CD8-positive, alpha-beta memory T cell (primary cell): ENCODE measurements at regions not wholly inside any gene's neighbourhood (a gene's known extent, or its start where the extent isn't known, plus 50 kb on each side); places are given as distances from the start of the nearest gene placed in this dataset.
A peak's percentile ranks its signal among the peaks of the same experiment; 100 is the strongest.

Source experiments
- CTCF ChIA-PET: fragments of 350-600 bp; sonication (Branson Sonifier 250); formaldehyde crosslinking; loops from one replicate; lab custom pipeline; 2021; ENCODE audit warnings: antibody characterized with exemption; lab: Charles Lee
- POLR2A ChIA-PET: fragments of 350-600 bp; sonication (Branson Sonifier 250); formaldehyde crosslinking; loops from one replicate; lab custom pipeline; 2021; ENCODE audit warnings: antibody characterized with exemption; lab: Charles Lee
- DNase-seq, 5 donors: peaks; one replicate each; pipeline versions ENCODE4 v3.0.0 to v3.0.0-alpha.2; 2020 to 2022; ENCODE audit warnings: mixed read lengths in 1 of 5
- H3K27ac ChIP-seq: one replicate; pipeline ENCODE4 v1.7.0; 2013; ENCODE audit warnings: low read depth, mild to moderate bottlenecking, low read length, moderate library complexity
- H3K27me3 ChIP-seq: 2 replicates; pipeline ENCODE4 v1.7.0; 2013; ENCODE audit warnings: low read length, mild to moderate bottlenecking; ENCODE audit not compliant: insufficient read depth, poor library complexity, severe bottlenecking
- H3K36me3 ChIP-seq: 2 replicates; pipeline ENCODE4 v1.7.0; 2013; ENCODE audit warnings: mild to moderate bottlenecking, low read length, moderate library complexity; ENCODE audit not compliant: insufficient read depth
- H3K4me1 ChIP-seq: 2 replicates; pipeline ENCODE4 v1.7.0; 2013; ENCODE audit warnings: mild to moderate bottlenecking, low read length, moderate library complexity; ENCODE audit not compliant: insufficient read depth
- H3K4me3 ChIP-seq: 2 replicates; pipeline ENCODE4 v1.7.0; 2013; ENCODE audit warnings: mild to moderate bottlenecking, low read length
- H3K9me3 ChIP-seq: 2 replicates; pipeline ENCODE4 v1.7.0; 2013; ENCODE audit warnings: mild to moderate bottlenecking, low read length
- H3K27ac Mint-ChIP-seq, 8 donors: one replicate each; pipeline ENCODE4 v1.8.0; 2020 to 2021; ENCODE audit warnings: mixed read lengths in 8 of 8, mild to moderate bottlenecking in 6 of 8, inconsistent platforms in 3 of 8, moderate library complexity in 3 of 8
- H3K27me3 Mint-ChIP-seq, 2 donors: one replicate each; pipeline ENCODE4 v1.8.0; 2020 to 2021; ENCODE audit warnings: mixed read lengths in 2 of 2, mild to moderate bottlenecking in 1 of 2, moderate library complexity in 1 of 2
- H3K36me3 Mint-ChIP-seq, 3 donors: one replicate each; pipeline ENCODE4 v1.8.0; 2020 to 2021; ENCODE audit warnings: mixed read lengths in 3 of 3, inconsistent platforms in 1 of 3, mild to moderate bottlenecking in 1 of 3
- H3K4me1 Mint-ChIP-seq, 3 donors: one replicate each; pipeline ENCODE4 v1.8.0; 2020 to 2021; ENCODE audit warnings: mixed read lengths in 3 of 3, inconsistent platforms in 1 of 3, mild to moderate bottlenecking in 1 of 3
- H3K4me3 Mint-ChIP-seq, 7 donors: one replicate each; pipeline ENCODE4 v1.8.0; 2020 to 2021; ENCODE audit warnings: mixed read lengths in 7 of 7, mild to moderate bottlenecking in 6 of 7, moderate library complexity in 4 of 7, inconsistent platforms in 2 of 7
- H3K9me3 Mint-ChIP-seq, 5 donors: one replicate each; pipeline ENCODE4 v1.8.0; 2020 to 2022; ENCODE audit warnings: mixed read lengths in 5 of 5, mild to moderate bottlenecking in 3 of 5, moderate library complexity in 2 of 5, inconsistent platforms in 1 of 5

DNA sequence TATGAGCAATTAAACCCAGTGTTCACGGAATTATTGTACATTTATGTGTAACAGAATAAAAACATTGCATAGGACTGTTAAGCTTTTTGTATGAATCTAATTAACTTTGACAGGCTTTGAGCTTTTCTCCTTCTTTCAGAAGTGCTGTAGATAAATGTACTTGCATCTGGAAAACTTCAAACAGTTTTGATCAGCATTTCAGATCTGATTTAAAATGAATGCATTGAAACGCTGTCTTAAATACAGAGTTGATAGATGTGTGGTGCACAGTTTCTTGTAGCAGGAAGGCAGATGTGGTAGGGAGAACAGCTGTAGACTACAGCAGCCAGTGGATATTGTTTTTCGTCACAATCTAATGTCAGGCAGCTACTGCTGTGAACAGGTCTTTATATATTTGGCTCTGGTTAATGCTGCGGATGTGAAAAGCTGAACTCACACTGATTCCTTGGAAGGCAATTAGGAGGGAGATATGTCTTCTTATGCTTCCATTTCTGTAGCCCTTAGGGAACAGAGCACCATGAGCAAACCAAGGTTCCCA is 193.8 kb upstream of the GOLIM4 start:
- Histone ChIP-seq H3K4me3 (no peak overlapping the region), H3K27me3 (no peaks in the 10 kb centered on the region), H3K27ac (no peak overlapping the region), H3K4me1 (no peaks in the 10 kb centered on the region), H3K36me3 (no peaks in the 10 kb centered on the region), H3K9me3 (no peaks in the 10 kb centered on the region)
- ChIA-PET CTCF (no interaction called here), POLR2A (no interaction called here)
- H3K9me3 Mint-ChIP-seq: no peaks in the 10 kb centered on the region
- H3K4me3 Mint-ChIP-seq: no peak overlapping the region
- no peaks in the 10 kb centered on the region for H3K27me3 Mint-ChIP-seq
- H3K36me3 Mint-ChIP-seq: no peaks in the 10 kb centered on the region
- H3K4me1 Mint-ChIP-seq: no peaks in the 10 kb centered on the region
- no peak for DNase-seq
- H3K27ac Mint-ChIP-seq: no peak overlapping the region

DNA sequence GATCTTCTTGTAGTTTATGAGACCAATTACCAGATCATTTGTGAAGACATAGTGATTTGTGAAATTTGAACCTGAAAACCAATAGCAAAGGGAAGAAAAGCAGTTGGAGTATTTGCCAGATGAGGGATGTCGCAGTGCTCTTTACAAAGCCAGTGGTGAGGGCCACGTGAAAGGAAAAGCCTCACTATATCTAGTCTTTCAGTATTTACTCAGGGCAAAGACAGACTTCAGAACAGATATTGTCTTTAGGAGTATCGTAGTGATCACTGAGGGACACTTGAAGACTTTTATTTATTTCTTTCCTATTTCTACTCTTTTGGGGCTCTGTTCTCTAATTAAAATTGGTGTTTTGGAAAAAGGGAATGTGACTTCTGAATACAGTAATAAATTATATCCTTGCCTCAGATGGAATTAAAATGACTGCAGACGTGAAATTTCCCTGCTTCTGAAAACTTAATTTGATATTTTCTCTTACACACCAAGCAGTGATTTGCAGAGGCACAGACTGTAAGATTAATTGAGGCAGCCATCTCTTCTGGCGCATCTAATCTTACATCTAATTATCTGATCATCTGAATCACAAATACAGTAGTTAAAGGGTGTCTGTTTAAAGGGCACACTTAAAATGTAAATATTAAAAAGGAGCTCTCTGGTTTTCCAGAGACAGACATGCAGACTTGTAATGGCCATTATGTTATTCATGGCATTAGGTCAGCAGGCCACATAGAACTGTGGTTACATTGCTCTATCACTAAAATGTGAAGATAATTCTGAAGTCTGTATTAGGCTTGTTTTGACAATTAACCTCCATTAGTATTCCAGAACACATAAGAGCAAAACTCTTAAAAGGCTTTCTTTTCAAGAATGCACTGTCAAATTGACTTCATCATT is 193.0 kb upstream of the GOLIM4 start:
- no peak overlapping the region for H3K4me3 ChIP-seq
- H3K27me3 ChIP-seq: no peaks in the 10 kb centered on the region
- no peaks in the 10 kb centered on the region for H3K36me3 ChIP-seq
- H3K9me3 Mint-ChIP-seq: no peaks in the 10 kb centered on the region
- H3K4me3 Mint-ChIP-seq: no peak overlapping the region
- no peaks in the 10 kb centered on the region for H3K4me1 ChIP-seq
- POLR2A ChIA-PET: no interaction called here
- H3K9me3 ChIP-seq: no peaks in the 10 kb centered on the region
- H3K27me3 Mint-ChIP-seq: no peaks in the 10 kb centered on the region
- no peak for DNase-seq
- H3K27ac Mint-ChIP-seq: no peak overlapping the region
- H3K4me1 Mint-ChIP-seq: no peaks in the 10 kb centered on the region
- H3K36me3 Mint-ChIP-seq: no peaks in the 10 kb centered on the region
- CTCF ChIA-PET: no interaction called here
- H3K27ac ChIP-seq: no peak overlapping the region

DNA sequence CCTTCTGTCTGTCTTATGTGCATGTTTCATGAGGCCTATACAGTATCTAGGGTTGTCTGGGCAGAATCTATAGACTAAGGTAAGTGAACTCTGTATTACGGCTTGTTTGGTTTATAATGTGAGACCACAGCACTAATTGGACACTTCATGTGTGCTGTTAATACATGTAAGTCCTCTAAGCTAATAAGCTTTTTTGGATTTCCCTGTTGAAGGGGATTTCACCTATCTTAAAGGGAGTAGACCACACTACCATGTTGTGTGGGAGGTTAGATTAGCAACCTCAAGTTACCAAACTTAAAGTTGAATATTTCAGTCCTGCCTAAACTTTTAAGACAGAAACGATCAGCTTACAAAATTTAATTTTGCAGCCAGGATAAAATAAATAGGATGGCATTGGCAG is 189.8 kb upstream of the GOLIM4 start:
- H3K27ac ChIP-seq: no peak overlapping the region
- H3K4me1 ChIP-seq: no peaks in the 10 kb centered on the region
- no peaks in the 10 kb centered on the region for H3K4me1 Mint-ChIP-seq
- H3K9me3 Mint-ChIP-seq: no peaks in the 10 kb centered on the region
- DNase-seq: no peak
- POLR2A ChIA-PET: no interaction called here
- H3K36me3 ChIP-seq: no peaks in the 10 kb centered on the region
- H3K4me3 Mint-ChIP-seq: no peak overlapping the region
- H3K27ac Mint-ChIP-seq: no peak overlapping the region
- H3K4me3 ChIP-seq: no peak overlapping the region
- peaks cover 0 to 2% of the 10 kb centered on the region in 2 donors for H3K27me3 Mint-ChIP-seq
- H3K36me3 Mint-ChIP-seq: no peaks in the 10 kb centered on the region
- no peaks in the 10 kb centered on the region for H3K27me3 ChIP-seq
- CTCF ChIA-PET: no interaction called here
- H3K9me3 ChIP-seq: no peaks in the 10 kb centered on the region

DNA sequence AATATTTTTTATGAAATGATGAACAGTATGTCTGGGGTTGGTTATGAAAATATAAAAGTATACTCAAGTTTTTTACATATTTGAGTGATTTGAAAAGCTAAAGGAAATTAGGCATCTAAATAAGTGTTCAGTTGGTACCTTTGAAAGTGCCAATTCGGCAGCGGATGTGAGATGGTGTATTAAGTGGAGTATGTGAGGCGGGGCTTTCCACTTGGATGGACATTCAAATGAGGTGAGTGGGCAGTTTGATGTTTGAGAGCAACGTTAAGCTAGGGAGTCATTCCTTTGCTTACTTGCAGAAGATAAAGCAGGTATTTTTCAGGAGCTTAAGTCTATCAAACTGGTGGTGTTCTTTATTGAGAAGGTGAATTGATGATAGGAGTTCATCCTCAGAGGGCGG is 189.0 kb upstream of the GOLIM4 start:
- Histone ChIP-seq H3K27me3 (no peaks in the 10 kb centered on the region), H3K9me3 (no peaks in the 10 kb centered on the region), H3K36me3 (no peaks in the 10 kb centered on the region), H3K4me1 (no peaks in the 10 kb centered on the region), H3K4me3 (no peak overlapping the region), H3K27ac (no peak overlapping the region)
- ChIA-PET CTCF (interaction anchor here (0.9 kb wide), 1 partner anchor 12 kb away, joined by 3 read pairs; no protein-coding TSS in a partner anchor), POLR2A (no interaction called here)
- Mint-ChIP-seq H3K27ac (no peak overlapping the region), H3K4me3 (no peak overlapping the region), H3K9me3 (no peaks in the 10 kb centered on the region), H3K4me1 (no peaks in the 10 kb centered on the region), H3K36me3 (no peaks in the 10 kb centered on the region), H3K27me3 (peaks cover 0 to 2% of the 10 kb centered on the region in 2 donors)
- DNase-seq: no peak

DNA sequence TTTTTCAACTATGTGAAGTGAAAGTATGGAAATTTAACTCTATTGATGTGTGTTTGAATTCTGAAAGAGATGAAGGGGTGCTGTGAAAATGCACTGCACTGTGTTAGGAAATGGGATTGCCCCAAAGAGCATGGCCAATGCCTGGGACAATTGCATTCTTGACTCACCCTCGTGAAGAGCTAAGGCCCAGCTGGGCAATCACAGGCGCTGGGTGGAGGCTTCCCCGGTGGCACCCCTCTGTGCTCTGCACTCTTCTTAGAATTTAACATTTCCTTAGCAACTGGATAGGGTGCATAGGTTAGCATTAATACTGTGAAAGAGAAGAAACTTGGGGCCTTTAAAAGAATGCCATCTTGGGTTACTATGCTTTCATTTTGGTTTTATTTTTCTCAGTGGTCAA is 179.9 kb upstream of the GOLIM4 start:
- no peak overlapping the region for H3K4me3 Mint-ChIP-seq
- CTCF ChIA-PET: no interaction called here
- H3K9me3 Mint-ChIP-seq: peaks cover 0 to 5% (median 0%) of the 10 kb centered on the region in 5 donors
- H3K36me3 ChIP-seq: no peaks in the 10 kb centered on the region
- H3K4me1 Mint-ChIP-seq: no peaks in the 10 kb centered on the region
- H3K9me3 ChIP-seq: no peaks in the 10 kb centered on the region
- no peaks in the 10 kb centered on the region for H3K4me1 ChIP-seq
- H3K4me3 ChIP-seq: no peak overlapping the region
- peaks cover 0 to 1% of the 10 kb centered on the region in 2 donors for H3K27me3 Mint-ChIP-seq
- H3K36me3 Mint-ChIP-seq: no peaks in the 10 kb centered on the region
- no peak overlapping the region for H3K27ac ChIP-seq
- POLR2A ChIA-PET: no interaction called here
- H3K27me3 ChIP-seq: no peaks in the 10 kb centered on the region
- H3K27ac Mint-ChIP-seq: no peak overlapping the region
- DNase-seq: no peak

DNA sequence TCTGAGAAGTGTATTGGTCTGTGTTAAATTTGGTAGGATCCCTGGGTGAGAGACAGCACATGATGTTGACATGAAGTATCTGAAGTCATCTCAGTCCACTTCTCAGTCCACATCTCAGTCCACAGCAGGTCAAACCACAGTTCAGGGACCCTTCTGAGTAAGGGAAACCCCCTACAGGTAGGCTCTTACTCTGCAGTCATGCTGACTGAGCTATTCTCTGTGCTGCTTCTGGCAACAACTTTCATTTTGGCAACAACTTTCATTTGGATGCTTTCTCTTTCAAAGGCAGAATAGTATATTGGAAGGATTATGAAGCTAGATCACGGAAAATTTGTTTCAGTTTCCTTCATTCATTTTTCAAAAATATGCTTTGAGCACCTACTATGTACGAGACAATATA is 178.2 kb upstream of the GOLIM4 start:
- Histone ChIP-seq H3K27ac (no peak overlapping the region), H3K36me3 (no peaks in the 10 kb centered on the region), H3K9me3 (no peaks in the 10 kb centered on the region), H3K4me1 (no peaks in the 10 kb centered on the region), H3K4me3 (no peak overlapping the region), H3K27me3 (no peaks in the 10 kb centered on the region)
- Mint-ChIP-seq H3K27me3 (peaks cover 0 to 1% of the 10 kb centered on the region in 2 donors), H3K4me3 (no peak overlapping the region), H3K36me3 (no peaks in the 10 kb centered on the region), H3K9me3 (peaks cover 0 to 5% (median 0%) of the 10 kb centered on the region in 5 donors), H3K4me1 (no peaks in the 10 kb centered on the region), H3K27ac (no peak overlapping the region)
- DNase-seq: no peak
- ChIA-PET CTCF (no interaction called here), POLR2A (no interaction called here)

DNA sequence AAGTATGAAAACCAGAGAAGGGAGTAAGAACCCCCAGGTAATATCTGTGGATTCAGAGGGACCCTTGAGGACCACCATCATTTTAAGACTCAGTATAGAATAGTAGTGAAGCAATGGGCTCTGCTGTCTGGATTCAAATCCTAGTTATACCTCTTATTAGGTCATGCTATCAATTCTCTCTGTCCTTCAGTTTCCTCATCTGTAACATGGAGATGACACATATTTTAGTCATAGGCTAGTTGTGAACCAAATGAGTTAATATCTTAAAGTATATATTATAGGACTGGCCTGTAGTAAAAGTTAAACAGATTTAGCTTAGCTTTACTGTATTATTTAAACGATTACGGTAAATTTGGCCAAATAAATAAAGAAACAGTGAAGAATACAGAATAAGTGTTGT is 177.3 kb upstream of the GOLIM4 start:
- CTCF ChIA-PET: interaction anchor here (1.4 kb wide), 1 partner anchor 12 kb away, joined by 3 read pairs; no protein-coding TSS in a partner anchor
- no peak overlapping the region for H3K4me3 ChIP-seq
- H3K9me3 Mint-ChIP-seq: peaks cover 0 to 5% (median 0%) of the 10 kb centered on the region in 5 donors
- H3K9me3 ChIP-seq: no peaks in the 10 kb centered on the region
- no peaks in the 10 kb centered on the region for H3K4me1 ChIP-seq
- H3K4me3 Mint-ChIP-seq: no peak overlapping the region
- no peak for DNase-seq
- no peaks in the 10 kb centered on the region for H3K27me3 ChIP-seq
- no peaks in the 10 kb centered on the region for H3K4me1 Mint-ChIP-seq
- peaks cover 0 to 1% of the 10 kb centered on the region in 2 donors for H3K27me3 Mint-ChIP-seq
- no peaks in the 10 kb centered on the region for H3K36me3 ChIP-seq
- H3K27ac ChIP-seq: no peak overlapping the region
- no peaks in the 10 kb centered on the region for H3K36me3 Mint-ChIP-seq
- H3K27ac Mint-ChIP-seq: no peak overlapping the region
- POLR2A ChIA-PET: no interaction called here

DNA sequence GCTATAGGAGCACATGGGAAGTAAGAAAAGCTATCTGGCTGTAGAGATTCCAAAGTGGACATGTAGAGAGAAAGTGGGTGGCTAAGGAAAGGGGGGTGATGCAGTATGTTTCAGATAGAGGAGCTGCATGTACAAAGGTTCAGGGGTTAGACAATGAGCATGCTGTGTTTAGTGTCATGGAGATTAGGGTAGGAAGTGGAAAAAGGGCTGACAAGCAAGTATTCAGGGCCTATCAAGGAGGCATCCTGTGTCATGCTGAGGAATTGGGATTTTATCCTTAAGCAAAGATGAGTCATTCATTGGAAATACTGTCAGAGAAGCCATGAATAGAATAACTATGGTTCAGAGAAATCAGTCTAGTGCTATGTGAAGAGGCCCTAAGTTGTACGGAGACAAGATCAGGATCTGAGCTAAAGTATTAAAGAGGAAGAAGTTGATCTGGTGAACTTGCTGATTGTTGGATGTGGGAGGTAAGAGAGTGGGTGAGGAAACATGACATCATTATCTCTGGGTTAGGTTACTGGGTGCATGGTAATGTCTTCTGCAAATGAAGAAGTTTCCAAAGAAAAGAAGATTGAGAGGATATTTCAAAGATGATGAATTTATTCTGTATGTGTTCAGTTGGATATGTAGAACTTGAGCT is 176.7 kb upstream of the GOLIM4 start:
- Mint-ChIP-seq H3K27ac (peak overlapping the region in 1 of 8 donors; percentile 0), H3K36me3 (no peaks in the 10 kb centered on the region), H3K9me3 (peaks cover 0 to 5% (median 0%) of the 10 kb centered on the region in 5 donors), H3K4me1 (no peaks in the 10 kb centered on the region), H3K4me3 (no peak overlapping the region), H3K27me3 (peaks cover 0 to 1% of the 10 kb centered on the region in 2 donors)
- no peak overlapping the region for H3K27ac ChIP-seq
- no peak for DNase-seq
- H3K9me3 ChIP-seq: no peaks in the 10 kb centered on the region
- H3K4me3 ChIP-seq: no peak overlapping the region
- ChIA-PET POLR2A (no interaction called here), CTCF (interaction anchor here (1.4 kb wide), 1 partner anchor 12 kb away, joined by 3 read pairs; no protein-coding TSS in a partner anchor)
- H3K4me1 ChIP-seq: no peaks in the 10 kb centered on the region
- no peaks in the 10 kb centered on the region for H3K36me3 ChIP-seq
- H3K27me3 ChIP-seq: no peaks in the 10 kb centered on the region
